Pons (tissue), 1 donor: ENCODE measurements at regions not wholly inside any gene's neighbourhood (a gene's known extent, or its start where the extent isn't known, plus 50 kb on each side); places are given as distances from the start of the nearest gene placed in this dataset.

Source experiments
- DNase-seq: peaks from one replicate; pipeline ENCODE4 v3.0.0-alpha.2; 2016; ENCODE audit warnings: low spot score

DNA sequence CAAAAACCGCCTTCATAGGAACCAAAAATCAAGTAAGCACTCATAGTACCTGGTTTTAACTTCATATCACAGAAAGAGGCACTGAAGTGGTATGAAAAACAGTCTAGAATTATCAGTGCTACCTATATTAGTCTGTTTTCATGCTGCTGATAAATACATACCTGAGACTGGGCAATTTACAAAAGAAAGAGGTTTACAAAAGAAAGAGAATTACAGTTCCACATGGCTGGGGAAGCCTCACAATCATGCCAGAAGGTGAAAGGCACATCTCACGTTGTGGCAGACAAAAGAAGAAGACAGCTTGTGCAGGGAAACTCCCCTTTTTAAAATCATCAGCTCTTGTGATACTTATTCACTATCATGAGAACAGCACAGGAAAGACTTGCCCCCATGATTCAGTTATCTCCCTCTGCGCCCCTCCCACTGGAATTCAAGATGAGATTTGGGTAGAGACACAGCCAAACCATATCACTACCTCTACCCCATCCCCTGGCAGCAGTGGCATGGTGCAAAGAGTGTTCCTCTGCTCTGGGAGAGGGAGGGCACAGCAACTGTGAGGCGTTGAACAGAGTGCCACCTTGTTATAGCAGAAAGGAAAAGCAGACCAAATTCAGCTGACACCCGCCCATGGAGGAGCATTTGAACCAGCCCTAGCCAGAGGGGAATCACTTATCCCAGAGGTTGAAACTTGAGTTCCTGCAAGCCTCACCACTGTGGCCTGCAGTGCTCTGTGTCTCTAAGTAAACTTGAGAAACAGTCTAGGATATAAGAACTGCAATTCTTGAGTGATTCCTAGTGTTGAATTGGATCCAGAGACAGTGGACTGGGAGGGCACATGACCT is 61.9 kb upstream of the PTPRZ1 start:
- DNase-seq = no peak

DNA sequence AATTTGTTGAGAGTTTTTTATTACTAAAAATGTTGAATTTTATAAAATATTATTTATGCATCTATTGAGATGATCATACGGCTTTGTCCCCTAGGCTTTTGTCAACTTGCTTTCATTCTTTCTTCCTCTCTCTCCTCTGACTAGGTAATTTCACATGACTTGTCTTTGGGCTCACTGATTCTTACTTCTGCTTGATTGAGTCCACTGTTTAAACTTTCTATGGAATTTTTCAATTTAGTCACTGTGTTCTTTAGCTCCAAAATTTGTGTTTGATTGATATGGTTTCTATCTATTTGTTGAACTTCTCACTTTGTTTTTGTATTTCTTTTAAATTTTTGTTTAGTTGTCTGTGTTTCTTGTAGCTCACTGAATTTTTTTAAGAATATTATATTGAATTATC is 65.9 kb upstream of the PTPRZ1 start:
- DNase-seq = no peak

DNA sequence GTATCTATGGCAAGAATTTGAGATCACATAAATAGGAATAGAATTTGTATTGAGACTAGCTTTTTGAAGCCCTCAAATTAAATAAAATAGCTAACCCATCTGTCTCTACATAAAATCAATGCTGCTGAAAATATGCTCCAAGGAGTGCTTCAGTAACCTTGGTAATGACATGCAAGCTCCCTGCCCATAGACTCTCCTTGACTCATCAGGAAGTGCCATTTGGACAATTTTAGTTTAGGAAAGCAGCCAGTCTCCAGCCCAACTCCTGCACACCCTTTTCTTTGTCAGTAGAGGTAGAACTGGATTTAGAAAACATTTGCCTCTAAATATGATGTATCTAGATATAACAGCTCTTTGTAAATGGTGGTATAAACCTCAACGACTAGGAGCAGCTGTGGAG is 69.9 kb upstream of the PTPRZ1 start:
- peak; percentile 20 for DNase-seq

DNA sequence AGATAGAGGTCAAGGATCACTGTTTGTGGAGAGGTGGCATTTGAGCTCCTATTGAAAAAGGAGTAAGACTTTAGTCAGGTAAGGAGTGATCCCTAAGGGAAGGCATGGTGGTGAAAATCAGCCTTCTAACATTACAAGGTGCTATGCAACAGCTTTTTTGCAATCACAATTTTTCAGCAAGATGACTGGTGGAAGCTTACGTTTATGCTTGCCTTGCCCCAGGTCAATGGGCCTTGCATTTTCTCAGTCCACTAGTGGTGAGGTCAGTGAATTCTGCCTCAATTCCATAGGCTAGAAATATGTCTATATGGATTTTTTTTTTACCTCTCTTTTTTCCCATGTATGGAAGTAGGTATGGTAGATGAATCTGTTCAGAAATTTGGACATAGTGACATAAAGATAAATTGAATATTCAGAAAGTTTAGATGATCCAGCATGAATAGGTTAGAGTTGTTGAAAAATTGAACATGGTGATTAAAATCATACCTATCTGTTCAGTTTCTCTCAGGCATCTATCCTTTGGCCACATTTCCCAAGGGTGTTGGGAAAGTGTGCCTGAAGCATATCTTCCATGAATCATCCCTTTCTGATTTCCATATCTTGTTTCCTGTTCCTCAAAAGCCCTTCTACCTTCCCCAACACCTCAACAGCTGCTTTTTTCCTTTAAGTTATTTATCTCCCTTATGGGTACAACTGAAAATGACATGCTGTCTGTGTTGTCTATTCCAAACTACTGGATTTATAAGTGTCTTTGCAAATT is 71.9 kb upstream of the PTPRZ1 start:
- DNase-seq = no peak

DNA sequence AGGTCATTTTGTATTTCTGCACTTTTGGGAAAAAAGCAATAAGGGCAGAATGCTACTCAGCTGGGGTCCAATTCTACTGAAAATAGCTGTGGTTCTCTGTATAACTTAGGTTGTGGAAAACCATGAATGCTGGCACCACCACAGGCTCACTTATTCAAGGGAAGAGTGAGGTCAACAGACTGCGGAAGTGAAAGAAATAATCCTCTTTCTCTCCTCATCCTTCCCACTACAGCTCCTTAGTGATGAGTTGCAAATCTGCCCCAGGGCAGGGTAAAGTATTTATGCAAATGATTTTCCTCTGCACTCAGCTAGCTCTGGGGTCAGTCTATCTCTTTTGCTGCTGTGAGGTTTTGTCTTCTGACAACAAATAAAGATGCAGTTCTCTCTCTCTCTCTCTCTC is 74.1 kb upstream of the PTPRZ1 start:
- DNase-seq = peak; percentile 67

DNA sequence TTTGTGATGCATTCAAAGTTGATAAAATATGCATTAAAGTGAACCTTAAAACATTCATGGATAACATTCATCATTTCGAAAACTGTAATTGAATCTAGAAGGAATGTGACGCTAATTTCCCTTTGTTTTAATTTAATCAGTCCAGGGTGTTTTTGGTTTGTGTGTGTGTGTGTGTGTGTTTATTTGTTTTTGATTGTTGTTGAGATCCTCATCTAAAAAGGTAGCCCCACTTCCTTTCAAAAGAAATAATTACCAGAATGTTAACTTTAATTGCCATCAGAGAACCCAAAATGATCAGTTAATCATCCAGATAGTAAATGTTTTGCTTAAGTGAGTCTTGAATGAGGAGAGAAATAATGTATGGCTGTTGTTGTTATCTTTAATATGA is 74.5 kb upstream of the PTPRZ1 start:
- peak; percentile 37 for DNase-seq

DNA sequence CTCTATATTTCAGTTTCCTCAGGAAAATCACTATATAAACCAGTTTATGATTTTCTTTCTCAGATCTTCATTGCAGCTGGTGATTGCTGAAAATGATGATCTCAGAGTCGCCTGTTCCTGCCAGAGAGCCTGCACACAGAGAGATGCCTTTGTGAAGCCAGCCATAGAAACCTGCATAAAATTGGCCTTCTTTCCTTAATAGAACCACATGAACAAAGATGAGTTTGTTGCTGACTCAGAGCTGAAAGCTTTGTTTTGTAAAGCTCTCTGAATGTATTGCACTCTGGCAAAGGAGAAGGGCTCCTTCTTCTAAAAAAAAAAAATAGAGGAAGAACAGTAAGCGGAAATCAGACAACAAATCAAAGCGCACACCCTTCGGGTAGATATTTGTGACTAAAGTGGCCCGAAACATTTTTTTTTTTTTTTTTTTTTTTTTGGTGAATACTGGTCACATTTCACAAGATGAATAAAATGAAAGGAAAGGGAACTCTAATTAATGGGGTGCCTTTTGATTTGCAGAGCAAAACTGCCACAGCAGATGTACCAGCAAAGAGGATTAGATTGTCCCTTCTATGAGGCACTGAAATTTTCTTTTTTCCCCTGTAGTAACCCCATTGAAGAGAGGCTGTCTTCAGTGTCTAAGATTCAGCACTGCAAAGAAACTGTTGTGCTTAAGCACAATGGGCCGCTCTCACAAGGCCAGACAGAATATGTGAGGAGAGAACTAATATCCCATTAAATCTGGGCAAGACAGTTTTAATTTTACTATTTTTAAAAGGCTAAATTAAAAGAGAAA is 75.1 kb upstream of the PTPRZ1 start:
- peak; percentile 99 for DNase-seq

DNA sequence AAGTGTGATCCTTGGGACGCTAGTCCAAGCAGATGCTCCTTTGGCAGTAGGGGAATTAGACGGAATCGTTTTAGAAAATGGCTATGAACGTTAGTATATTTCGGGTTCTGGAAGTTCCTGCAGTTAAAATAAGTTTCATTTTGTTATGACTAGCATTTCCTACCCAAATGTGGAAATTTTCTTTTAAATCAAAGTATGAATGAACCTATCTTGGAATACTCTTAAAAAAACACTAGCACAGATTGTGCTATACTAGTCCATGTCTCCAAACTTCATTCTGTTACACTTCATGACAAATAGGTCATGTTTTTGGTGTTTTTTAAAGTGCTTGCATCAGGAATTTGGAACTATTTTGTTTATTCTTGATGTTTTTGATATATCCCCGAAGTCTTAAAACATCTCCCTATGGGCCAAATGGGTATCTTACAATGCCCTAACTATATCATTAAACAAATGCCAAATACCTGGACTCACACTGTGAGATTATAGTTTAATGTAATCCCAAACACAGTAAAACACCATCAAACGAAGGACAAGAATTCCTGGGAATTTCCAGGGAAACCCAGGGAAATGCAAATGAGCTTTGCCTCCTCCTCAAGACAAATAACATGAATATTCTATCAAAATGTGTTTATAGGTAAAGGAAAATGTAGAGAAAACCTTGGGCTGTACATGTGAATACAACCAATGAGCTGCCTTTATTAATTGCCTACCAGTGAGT is 75.9 kb upstream of the PTPRZ1 start:
- no peak for DNase-seq

DNA sequence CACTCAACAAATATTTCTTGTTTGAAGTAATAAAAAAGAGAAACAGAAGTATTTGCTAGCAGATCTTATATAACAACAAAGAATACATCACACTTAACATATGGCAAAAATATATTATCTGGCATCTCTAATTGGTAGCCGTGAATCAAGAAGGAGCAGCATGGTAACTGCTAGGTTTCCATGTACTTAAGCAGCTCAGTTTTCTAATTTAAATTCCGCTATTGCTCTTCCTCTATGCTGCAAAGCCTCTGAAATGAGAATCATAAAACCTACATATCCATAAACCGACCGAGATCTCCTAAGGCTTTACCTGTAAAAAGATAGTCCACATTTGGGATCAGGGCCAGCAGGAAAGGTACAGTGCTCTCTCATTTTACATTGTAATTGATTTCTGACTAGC is 76.6 kb upstream of the PTPRZ1 start:
- DNase-seq = peak; percentile 7

DNA sequence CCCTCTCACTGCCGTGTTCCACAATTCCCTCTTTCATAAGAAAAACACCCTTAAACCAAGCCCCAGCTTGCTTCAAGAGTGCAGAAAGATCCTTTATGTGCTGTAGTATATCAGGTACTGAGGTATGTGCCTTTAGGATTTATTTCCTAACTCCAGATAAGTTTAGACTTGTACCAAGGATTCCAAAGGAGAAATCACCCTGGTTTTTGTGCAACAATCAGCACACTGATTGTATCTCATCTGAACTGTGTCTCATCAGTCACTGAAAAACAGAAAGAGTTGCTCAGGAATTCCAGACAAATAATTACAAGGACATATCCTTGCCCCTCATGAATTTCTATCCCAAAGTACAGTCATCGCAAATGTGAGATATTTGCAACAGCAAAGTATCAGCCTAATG is 77.2 kb upstream of the PTPRZ1 start:
- no peak for DNase-seq

DNA sequence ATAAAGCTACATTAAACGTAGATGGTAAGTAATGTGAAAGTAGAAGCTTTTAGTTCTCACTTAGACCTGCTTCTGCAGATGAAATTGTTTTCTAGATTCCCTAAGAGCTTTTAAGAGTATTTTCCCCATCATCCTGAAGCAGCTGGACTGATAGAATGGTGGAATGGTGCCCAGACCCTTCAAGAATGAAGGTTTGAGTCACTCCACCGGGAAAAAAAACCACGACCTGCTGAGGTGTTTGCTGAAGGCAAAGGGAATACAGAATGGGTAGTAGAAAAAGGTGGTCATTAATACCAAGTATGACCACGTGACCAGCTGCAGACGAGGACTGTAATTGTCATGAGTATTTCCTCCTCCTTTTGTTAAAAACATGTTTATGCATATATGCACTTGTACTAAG is 79.2 kb upstream of the PTPRZ1 start:
- no peak for DNase-seq

DNA sequence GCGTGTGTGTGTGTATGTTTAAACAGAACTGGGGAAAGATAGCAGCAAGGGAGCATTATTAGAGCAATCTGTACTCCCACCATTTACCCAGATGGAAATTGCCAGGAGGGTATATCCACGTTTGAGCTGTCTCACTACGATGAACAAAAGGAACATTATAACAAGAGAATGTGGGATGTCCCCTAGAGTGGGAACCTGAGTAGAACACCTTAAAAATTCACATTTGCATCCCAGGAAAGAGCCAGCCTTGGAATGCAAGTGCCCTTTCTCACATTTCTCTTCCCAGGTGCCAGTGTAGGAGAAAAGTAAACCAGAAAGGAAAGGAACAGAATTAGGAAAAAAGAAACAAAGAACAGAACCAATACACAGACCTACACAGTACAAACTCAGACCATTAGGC is 95.3 kb upstream of the PTPRZ1 start:
- DNase-seq = no peak

DNA sequence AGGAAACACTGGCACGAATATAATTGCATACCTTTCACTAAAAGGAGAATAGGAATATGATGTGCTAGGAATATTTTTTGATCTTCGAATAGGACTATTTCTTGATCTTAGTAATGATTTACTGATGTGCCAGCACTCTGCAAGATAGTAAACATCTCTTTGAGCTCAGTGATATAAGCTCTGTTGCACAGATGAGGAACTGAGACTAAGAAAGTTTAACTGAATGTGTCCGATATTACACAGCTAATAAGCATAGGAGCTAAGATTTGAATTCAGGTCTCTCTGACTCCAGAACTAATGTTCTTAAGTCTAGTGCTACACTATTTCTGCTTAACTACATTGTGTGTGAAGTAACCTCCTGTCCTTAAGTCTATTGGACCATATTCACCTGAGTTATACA is 98.4 kb upstream of the PTPRZ1 start:
- no peak for DNase-seq

DNA sequence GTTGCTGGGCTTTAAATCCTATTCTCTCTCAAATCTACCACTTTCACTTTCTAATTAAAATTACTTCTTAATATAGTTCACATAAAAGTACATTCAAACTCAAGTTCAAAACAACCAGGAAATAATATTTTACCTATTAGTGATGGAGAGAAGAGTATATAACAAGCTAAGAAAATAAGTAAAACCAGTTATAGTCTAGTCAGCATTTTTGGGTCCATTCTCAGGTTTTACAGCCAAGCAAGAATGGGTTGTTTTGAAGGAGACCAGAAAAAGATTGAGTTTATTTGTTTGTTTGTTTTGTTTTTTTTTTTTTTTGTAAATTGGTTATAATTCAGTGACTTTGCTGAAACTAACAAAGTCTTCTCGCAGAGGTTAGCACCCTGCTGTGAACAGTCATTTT is 106.3 kb upstream of the PTPRZ1 start:
- DNase-seq = no peak

DNA sequence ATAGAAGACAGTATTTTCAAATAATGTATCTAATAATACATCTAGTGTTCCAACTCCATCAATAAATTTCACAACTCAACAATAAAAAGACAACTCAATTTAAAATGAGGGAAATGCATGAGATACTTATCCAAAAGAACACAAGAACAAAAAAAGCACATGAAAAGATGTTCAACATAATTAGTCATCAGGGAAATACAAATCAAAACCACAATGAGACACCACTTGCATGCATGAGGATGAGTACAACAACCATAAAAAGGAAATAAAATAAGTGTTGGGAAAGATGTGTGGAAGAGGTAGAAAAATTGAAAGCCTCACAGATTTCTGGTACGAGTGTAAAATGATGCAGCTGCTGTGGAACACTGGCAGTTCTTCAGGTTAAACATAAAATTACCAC is 111.6 kb upstream of the PTPRZ1 start:
- DNase-seq = no peak

DNA sequence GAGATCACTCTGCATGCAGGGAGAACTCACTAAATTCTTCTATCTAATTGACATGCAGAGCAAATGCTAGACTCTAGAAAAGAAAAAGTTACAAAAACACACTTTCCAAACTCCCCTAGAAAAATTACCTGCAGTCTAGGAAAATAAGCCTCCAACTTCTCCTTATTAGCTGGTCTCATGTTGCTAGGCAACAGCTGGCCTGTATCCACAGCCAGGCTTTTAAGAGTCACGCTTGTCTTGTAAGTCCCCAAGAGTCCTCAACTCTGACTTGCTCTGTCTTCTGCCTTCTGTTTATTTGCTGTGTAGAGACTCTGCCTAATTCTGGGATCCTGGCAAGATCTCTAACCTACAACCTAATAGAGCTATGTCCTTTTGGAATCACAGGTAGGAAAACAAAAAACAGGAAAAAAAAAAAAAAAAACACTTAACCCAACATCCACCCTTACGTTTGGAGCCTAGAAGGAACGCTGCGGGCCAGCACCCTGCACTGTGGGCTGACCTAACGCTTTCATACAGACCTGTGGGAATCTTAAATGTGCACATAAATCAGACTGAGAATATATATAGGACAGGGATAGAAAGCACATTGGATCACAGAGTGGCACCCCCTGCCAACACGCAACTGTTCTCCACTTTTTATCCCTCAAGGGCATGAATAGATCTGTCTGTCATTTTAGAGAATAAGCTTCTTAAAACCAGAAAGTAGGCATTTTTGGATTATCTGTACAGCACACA is 117.0 kb upstream of the PTPRZ1 start:
- peak; percentile 52 for DNase-seq

DNA sequence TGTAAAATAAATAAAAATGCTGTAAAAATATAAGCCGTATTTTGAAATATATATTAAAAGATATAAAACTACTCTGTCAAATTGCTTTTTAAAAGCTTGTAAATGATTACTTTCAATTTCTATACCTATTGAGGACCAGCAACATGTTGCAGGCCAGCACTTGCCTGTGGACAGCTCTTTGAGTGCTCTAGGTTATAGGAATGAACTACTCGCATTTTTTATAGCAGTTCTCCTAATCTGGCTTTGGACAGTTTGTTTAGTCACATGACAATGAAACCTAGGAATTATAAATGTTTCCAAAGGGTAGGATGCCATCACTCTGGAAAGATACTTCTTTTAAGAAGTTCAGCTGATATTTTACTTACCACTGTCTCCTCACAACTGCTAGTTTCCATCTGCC is 117.7 kb upstream of the PTPRZ1 start:
- no peak for DNase-seq

DNA sequence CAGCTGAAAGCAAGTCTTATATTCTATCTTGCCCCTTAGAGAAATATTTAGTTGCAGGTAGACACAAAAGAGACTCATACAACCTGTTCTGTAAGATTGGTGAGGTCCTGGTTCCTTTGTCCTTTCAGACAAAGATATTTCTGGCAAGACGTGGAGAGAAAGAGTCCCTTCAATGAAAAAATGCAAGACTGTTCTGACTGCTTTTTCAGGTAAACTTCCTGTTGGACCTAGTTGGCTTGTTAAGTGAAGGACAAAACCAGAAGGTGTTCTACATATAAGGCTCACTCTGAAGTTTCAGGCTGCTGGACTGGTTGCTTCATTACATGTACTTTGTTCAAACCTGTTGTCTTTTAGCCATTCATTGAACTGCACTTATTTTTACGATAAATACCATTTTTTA is 119.0 kb upstream of the PTPRZ1 start:
- DNase-seq = no peak

DNA sequence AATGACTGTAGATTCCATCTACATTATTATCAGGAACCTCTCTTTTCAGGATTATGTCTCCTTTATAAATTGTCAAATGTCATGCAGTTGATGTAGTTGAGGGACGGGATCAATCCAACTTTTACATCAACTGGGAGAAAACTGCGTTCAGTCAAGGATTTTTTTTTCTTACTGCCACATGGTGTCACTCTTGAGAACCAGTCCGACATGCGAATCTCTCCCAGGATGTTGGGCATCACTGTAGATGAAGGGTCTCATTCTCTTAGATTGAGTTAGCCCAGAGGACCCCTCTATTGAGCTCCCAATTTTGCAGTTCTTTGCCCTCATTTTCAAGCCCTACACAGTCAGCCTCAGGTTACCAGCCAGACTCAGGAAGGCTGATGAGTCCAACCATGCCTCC is 120.3 kb upstream of the PTPRZ1 start:
- peak; percentile 31 for DNase-seq

DNA sequence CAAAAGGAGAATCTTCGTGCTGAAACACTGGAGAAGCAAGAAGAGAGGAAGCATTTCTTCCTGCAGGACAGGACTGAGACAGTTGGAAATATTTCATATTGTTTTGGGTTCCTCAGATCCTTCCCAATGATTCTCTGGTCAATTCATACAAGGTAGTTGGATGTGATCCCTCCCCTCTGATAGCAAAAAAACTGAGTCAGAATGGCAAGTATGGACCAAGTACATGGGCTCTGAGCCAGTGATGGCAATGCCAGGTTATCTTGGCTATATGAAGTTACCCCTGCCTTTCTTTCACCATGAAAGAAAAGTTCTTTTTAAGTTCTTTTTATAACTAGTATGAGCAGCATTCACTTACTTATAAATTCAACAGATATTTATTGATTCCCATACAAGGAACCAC is 124.4 kb upstream of the PTPRZ1 start:
- DNase-seq = no peak

DNA sequence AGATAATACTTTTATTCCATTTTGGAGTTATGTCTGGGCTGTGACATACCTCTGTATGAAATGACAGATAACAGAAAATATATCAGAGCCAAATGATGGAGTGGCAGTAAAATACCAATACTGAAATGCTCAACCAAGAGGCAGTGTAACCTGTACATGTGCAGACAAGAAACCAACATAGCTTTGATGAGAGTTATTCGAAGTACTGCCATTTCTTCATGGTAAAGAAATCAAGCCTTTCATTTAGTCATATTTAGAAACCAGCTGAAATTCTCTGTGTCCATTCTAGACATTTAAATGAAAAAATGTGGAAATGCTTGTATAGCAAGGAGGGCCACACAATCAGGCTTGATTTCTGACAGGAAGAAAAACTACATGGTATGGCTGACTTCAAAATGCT is 127.1 kb upstream of the PTPRZ1 start:
- no peak for DNase-seq
